ENCODE measurements at regions not wholly inside any gene's neighbourhood (a gene's known extent, or its start where the extent isn't known, plus 50 kb on each side); places are given as distances from the start of the nearest gene placed in this dataset.

DNA sequence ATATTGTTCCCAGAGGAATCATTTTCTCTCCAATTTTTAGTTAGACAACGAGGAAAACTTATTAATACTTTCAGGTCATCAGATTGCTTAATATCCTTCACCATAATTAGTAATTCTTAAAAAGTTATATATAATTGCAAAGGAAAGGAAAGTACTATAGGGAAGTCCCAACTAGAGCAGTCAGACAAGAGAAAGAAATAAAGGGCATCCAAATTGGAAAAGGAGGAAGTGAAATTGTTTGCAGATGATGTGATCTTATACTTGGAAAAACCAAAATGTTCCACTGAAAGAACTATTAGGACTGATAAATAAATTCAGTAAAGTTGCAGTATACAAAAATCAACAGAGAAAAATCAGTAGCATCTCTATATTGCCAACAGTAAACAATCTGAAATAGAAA, 223.5 kb upstream of the MEF2C start:
- TF ChIP-seq, protein P1, sequence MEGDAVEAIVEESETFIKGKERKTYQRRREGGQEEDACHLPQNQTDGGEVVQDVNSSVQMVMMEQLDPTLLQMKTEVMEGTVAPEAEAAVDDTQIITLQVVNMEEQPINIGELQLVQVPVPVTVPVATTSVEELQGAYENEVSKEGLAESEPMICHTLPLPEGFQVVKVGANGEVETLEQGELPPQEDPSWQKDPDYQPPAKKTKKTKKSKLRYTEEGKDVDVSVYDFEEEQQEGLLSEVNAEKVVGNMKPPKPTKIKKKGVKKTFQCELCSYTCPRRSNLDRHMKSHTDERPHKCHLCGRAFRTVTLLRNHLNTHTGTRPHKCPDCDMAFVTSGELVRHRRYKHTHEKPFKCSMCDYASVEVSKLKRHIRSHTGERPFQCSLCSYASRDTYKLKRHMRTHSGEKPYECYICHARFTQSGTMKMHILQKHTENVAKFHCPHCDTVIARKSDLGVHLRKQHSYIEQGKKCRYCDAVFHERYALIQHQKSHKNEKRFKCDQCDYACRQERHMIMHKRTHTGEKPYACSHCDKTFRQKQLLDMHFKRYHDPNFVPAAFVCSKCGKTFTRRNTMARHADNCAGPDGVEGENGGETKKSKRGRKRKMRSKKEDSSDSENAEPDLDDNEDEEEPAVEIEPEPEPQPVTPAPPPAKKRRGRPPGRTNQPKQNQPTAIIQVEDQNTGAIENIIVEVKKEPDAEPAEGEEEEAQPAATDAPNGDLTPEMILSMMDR (IDR thresholded peaks at IDR 0.05) = no peak
- TF ChIP-seq POLR2A (IDR thresholded peaks at IDR 0.05) = no peak
